GM19240 (cell line): ENCODE measurements at regions not wholly inside any gene's neighbourhood (a gene's known extent, or its start where the extent isn't known, plus 50 kb on each side); places are given as distances from the start of the nearest gene placed in this dataset.
"Not testable (repeated sequence)": the region's sequence is repeated elsewhere in the genome, so short reads cannot be mapped to it uniquely, and the experiment has no call there.

Experiments
- DNase-seq: peaks from one replicate; pipeline ENCODE4 v3.0.0; 2011; ENCODE audit warnings: low spot score; ENCODE audit not compliant: insufficient read length

DNA sequence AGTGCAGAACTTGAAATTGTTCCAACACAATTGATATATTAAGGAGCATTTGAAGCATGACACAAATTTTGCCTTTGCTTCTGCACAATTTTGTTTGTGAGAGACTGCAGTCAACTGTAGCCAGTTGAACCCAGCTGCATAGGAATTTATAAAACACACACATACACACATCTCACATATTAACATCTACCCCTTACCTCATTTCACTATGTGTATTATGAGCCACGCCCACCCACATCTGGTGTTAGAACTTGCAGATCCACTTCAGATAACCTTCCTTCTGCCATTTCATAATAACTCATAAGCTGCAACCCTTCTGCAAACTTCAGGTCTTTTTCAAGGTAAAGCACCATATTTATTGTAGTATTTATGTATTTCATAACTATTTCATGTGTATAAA lies 188.1 kb upstream of the WDFY3 start:
- no peak for DNase-seq

DNA sequence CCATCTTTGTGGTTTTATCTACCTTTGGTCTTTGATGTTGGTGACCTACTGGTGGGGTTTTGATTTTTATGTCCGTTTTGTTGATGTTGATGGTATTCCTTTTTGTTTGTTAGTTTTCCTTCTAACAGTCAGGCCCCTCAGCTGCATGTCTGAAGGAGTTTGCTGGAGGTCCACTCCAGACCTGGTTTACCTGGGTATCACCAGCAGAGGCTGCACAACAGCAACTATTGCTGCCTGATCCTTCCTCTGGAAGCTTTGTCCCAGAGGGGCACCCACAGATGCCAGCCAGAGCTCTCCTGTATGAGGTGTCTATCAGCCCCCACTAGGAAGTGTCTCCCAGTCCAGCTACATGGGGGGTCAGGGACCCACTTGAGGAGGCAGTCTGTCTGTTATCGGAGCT lies 199.3 kb upstream of the WDFY3 start:
- no peak for DNase-seq

DNA sequence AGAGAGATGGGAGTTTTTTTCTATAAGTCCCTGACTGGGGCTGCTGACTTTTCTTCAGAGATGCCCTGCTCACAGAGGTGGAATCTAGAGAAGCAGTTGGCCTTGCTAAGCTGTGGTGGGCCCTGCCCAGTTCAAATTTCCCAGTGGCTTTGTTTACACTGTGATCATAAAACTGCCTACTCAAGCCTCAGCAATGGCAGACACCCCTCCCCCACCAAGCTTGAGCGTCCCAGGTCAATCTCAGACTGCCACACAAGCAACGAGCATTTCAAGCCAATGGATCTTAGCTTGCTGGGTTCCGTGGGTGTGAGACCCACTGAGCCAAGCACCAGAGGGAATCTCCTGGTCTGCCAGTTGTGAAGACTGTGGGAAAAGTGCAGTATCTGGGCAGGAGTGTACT lies 199.8 kb upstream of the WDFY3 start:
- DNase-seq: no peak

DNA sequence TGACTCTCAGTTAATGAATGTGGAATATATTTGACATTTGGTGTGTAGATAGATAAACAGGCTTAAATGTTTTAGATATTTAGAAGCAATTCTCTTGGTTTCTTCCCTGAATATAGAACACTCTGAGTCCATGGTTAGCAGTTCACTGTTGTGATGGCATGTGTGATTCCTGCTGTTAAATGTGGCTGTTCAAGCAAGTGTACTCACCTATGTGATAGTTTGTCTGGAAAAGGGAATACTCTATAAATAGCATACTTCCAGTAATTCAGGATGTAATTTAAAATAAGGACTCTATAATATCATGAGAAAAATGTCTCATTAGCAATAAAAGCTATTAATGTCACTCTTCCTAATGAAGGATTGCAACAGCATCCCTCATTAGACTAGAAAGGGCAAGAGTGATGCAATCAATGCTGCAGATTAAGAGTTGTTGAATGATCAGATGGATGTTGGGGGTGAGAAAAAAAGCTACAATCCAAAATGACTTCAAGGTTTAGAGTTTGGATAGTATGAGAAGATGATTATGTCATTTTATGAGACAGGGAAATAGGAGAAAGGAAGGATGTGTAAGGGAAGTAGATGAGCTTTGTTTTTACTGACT lies 201.8 kb upstream of the WDFY3 start:
- no peak for DNase-seq

DNA sequence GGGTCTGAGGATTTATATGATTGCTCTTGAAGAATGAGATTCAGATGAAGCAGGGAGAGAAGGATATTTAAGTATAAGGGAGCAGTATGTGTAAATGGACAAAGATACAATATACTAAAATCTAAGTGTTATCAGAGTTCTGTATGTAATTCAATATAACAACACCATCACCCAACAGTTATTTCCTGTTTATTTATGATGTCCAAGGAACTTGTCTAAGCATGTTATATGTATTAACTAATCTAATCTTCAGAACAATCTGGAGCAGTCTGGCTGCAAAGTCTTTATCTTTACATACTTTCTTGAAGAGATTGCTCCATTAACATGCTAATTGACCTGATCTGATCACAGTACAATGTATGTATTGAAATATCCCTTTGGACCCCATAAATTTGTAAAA lies 203.8 kb upstream of the WDFY3 start:
- DNase-seq: no peak

DNA sequence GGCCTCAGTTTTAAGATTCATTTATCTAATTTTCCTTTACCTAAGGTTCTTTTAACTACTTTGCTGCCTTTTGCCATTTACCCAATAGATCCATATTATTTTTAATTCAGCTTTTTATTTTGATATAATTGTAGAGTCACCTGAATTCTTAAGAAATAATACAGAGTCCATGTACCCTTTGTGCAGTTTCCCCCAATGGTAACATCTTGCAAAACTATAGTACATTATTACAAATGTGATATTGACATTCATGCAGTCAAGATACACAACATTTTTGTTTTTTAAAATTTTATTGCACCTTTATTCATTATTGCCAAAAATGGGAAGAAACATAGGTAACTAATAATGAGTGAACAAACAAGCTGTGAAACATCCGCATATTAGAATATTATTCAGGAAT lies 208.7 kb upstream of the WDFY3 start:
- no peak for DNase-seq

DNA sequence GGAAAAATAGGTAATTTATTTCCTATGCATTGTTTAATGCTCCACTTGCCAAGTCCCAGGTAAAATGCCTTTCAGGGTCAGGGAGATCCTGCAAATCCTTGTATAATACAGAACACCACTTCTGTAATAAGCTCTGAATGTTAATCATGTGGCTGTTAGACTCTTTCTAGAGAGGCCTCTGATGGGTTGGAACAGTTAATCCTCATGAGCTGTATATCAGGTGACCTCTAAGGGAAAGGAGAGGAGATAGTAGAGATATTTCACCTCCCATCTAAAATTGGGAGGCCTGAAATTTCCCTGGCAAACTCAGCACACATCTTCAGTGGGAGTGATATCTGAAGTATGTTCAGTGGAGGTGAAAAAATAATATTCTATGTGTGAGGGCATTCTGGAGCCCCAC lies 210.6 kb upstream of the WDFY3 start:
- DNase-seq: no peak

DNA sequence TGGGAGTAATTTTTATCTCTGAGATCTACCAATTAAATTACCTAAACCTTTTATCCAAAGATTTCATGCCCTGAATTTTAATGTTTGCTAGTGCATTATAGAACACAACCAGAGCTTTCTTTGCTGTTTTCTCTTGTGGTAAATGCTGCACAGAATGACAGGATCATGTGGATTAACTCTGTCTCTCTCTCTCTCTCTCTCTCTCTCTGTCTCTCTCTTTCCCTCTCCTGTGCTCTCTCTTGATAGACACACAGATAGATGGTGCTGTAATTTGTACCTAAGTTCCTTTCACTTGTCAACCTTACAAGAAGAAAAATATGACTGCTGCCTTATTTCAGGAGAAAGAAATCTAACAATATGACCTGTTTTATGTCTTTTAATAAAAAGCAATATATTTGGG lies 211.2 kb upstream of the WDFY3 start:
- DNase-seq: no peak

DNA sequence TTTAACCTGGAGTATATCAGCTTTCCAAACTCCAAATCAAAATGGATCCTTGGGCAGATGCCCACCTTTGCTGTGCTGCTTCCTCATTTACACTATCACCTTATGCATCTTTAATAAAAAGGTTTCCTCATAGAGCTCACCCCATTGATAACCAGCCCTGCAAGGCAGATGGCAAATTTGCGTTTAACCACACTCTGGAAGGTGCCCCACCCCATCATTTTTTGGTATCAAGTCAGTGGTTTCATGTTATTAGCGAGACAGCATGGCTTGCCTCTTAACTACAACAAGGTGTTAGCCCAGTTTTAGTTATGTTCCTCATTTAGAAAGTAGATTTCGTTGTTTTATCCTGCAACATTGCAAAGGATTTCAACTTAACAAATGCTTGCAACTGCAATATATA lies 214.0 kb upstream of the WDFY3 start:
- no peak for DNase-seq

DNA sequence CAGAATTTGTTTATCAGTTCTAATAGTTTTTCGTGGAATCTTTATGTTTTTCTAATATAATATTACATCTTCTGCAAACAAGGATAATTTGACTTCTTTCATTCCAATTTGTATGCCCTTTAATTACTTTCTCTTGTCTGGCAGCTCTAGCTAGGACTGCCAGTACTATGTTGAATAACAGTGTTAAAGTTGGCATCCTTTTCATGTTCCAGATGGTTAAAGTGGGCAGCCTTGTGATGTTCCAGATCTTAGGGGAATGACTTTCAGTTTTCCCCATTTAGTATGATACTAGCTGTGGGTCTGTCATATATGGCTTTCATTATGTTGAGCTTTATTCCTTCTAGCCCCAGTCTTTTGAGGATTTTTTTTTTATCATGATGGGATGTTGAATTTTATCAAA lies 220.6 kb upstream of the WDFY3 start:
- DNase-seq: no peak

DNA sequence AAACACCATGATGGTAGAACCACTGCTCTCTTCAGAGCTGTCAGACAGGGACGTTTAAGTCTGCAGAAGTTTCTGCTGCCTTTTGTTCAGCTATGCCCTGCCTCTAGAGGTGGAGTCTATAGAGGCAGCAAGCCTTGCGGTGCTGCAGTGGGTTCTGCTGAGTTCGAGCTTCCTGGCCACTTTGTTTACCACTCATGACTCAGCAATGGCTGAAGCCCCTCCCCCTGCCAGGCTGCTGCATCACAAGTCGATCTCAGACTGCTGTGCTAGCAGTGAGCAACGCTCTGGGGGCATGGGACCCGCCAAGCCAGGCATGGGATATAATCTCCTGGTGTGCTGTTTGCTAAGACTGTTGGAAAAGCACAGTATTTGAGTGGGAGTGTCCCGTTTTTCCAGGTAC lies 229.5 kb upstream of the WDFY3 start:
- not testable (repeated sequence) for DNase-seq

DNA sequence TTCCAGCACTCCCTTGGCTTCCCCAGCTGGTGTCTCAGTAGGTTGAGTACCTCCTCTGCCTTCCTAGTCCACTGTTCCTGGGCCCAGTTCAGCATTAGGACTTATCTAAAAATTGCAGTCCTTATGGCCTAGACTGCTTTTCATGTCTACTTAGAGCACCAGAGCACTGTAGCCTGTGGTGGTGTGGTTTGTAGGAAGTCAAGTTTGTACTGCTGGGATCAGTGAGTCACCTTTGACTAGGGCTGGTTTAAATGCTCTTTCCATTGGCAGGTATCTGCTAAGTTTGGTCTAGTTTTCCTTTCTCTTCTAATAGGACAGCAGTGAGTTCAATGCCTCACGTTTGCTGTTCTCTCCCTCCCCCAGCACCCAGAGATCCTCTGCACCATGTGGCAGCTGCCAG lies 233.6 kb upstream of the WDFY3 start:
- DNase-seq: no peak

DNA sequence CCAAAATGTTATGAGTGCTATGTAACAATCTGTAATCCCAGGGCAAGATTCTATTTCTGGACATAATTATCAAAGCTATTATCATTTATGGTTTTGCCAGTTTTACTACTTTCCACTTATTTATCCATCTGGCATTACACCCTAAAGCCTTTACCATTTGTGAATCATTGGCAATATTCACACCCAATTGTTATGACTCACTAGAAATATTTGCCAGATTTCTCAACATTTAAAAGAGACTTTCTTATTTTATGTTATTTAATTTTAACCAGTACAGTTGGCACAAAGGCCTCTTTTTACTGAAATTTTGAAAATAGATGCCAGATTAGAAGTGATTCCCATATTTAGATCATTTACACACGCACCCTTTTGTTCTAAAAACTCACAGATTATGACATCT lies 242.7 kb upstream of the WDFY3 start:
- DNase-seq: no peak

DNA sequence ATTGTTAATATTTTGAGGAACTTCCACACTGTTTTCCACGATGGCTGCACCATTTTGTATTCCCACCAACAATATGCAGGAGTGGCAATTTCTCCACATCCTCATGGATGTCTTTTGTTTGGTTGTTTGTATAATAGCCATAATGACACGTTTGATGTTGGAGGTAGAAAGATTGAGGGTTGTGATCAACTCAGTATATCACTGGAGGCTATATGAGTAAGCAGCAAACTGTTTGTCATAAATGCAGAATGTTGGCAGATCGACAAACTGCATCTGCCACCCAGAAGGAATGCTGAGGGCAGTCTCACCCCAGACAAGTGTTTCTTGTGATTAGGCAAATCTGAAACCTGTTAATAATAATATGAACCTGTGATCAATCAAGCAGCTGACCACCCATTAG lies 243.9 kb upstream of the WDFY3 start:
- DNase-seq: no peak

DNA sequence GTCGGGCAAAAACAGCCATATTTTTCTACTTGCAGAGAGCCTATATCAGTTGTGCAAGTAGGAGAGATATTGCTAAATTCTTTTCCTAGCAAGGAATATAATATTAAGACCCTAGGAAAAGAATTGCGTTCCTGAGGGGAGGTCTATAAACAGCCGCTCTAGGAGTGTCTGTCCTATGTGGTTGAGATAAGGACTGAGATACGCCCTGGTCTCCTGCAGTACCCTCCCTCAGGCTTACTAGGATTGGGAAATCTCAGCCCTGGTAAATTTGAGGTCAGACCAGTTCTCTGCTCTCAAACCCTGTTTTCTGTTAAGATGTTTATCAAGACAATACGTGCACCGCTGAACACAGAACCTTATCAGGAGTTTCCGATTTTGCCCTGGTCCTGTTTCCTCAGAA lies 250.1 kb upstream of the WDFY3 start:
- DNase-seq: not testable (repeated sequence)

DNA sequence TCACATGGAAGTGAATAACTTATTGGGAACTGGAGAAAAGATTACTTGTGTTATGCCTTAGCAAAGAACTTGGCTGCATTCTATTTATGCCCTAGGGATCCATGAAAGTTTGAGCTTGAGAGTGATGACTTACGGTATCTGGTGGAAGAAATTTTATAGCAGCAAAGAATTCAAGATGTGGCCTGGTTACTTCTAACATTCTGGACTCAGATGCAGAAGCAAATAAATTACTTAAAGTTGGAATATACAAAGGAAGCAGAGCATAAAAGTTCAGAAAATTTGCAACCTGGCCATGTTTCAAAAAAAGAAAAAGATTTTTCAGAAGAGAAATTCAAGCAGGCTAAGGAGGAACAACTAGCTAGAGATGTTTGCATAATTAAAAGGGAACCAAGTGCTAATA lies 252.3 kb upstream of the WDFY3 start:
- DNase-seq: no peak

DNA sequence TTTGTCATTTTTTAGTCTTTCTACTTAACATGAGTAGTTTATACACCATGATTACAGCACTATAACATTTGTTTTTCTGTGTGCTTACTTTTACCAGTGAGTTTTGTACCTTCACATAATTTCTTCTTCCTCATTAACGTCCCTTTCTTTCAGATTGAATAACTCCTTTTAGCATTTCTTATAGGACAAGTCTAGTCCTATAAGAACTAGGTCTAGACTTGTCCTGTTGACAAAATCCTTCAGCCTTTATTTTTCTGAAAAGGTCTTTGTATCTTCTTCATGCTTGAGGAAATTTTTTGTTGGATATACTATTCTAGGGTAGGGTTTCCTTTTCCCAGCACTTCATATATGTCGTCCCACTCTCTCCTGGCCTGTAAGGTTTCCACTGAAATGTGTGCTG lies 253.3 kb upstream of the ARHGAP24 start:
- no peak for DNase-seq

DNA sequence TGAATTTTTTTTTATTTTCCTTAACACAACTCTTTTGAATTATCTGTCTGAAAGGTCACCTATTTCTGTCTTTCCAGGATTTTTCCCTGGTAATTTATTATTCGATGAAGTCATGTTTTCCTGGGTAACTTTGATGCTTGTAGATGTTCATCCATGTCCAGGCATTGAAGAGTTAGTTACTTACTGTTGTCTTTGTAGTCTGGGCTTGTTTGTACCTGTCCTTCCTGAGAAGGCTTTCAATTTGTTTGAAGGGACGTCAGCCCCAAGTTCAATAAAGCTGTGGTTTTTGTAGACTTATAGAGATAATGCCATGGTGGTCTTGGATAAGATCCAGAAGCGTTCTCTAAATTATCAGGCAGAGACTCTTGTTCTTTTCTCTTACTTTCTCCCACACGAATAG lies 252.4 kb upstream of the ARHGAP24 start:
- DNase-seq: no peak

DNA sequence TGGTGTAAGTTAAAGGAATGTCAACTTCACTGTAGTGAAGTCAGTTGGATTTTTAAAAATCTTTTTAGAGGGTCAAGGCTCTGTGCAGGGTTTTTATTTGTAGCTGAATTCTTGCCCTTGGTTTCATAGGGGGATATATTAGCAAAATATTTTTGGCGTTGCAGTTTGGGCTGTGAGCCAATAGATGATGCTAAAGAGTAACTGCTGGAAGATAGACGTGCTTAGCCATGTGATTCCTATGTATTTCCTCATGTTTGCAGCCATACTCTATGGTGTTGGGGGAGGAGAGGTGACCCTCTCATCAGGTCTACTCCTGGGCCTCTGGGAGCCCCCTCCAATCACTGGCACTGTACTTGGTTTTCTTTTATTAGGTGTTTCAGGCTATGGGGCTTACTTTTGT lies 246.7 kb upstream of the ARHGAP24 start:
- DNase-seq: no peak

DNA sequence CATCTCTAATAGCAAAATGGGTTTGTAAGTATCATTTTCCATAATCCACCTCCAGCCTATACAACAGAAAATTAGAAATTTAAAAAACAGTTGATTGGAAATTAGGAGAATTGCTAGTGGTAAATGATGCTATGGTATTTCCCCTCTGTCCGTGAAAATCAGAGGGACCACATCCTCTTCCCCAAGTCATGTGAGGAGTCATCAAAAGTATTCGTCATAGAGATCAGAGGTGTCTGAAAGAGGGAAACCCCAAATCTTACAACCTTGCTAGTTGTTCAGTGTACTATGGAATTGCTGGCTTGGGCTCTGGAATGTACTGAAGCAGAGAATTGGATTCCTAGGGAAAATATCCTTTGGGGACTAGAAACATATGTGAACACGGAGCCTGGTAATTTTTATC lies 241.4 kb upstream of the ARHGAP24 start:
- DNase-seq: no peak

DNA sequence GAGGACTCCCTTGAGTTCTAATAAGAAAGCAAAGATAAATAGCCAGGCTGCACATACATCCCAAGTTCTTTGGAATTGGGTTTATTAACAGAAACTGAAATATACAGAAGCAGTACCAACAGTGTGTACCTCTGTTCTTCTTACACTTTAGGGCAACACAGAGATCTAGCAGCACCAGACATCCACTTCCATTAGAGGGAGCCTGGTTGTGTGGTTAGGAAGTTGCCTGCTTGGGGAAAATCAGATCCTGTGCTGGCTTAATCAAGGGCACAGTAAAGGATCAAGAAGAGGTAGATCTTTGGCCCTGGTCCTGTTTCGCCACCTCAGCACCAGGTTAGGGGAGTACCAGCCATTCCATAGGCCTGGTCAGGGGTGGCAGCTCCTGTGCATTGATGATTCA lies 231.1 kb upstream of the ARHGAP24 start:
- DNase-seq: no peak

DNA sequence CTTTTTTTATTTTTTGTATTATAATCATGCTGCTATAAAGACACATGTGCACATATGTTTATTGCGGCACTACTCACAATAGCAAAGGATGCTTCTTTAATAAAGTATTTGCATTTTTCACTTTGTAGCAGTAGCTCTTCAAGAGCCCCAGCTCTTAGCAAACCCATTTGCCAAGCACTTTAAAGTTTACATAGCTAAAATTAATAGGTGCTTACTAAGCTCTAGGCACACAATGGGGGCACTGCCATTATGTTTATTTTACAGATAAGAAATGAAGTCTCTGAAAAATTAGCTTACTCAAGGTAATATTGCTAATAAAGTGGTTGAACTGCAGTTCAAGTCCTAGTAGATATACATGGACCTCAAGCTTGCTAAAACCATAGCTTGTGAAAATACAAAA lies 230.3 kb upstream of the ARHGAP24 start:
- DNase-seq: no peak

DNA sequence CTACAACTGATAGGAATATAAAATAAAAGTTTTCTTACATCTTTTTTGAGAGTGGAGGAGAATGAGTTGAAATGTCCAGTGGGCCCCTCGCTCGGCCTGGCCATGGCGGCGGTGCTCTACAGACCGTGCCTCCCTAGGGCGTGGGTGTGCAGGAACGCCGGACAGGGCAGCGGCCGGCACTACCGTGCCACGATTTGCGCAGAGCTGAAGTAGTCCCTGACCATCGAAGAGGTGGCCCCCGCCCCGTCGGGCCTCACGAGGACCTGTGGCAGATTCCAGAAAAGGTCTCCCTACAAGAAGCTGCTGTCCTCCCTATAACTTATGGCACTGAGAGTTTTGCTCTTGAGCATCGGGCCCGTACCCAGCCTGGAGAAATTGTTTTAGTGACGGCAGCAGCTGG lies 228.9 kb upstream of the ARHGAP24 start:
- DNase-seq: no peak

DNA sequence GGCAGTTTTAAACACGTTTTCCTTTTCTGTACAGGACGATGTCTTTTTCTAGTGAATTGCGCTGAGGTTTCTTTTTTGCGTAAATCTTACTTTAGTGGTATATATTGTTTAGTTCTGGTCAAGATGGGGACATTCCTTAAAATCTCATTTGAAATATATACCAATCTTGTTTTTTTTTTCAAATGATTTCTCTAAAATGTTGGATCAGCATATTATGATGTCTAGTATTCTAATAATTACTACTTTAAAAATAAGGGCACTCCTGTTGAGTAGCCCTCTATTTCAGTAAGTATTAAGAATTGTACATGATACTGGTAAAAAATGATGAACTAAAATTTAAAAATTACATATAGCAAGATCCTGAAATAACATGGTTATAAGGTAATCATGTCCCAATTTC lies 224.1 kb upstream of the ARHGAP24 start:
- DNase-seq: no peak
